WTC11 (cell line): ENCODE measurements at regions not wholly inside any gene's neighbourhood (a gene's known extent, or its start where the extent isn't known, plus 50 kb on each side); places are given as distances from the start of the nearest gene placed in this dataset.

ENCODE experiments used
- ATAC-seq: fragments of 200-7000 bp; cut with Tn5 transposase; 2 replicates; pipeline ENCODE4 v1.10.0; 2021; ENCODE audit warnings: mild to moderate bottlenecking, moderate library complexity
- CTCF ChIA-PET: fragments of 300-600 bp; sonication (Branson Sonifier 250); formaldehyde crosslinking; loops from one replicate; lab custom pipeline; 2021; ENCODE audit warnings: antibody characterized with exemption; lab: Charles Lee
- POLR2A ChIA-PET: fragments of 350-600 bp; sonication (Branson Sonifier 250); formaldehyde crosslinking; loops from one replicate; lab custom pipeline; 2021; ENCODE audit warnings: antibody characterized with exemption; lab: Charles Lee
- DNase-seq: peaks from one replicate; pipeline ENCODE4 v3.0.0; 2021; ENCODE audit warnings: low spot score
- H3K27ac Mint-ChIP-seq: 2 replicates; pipeline ENCODE4 v1.8.0; 2021; ENCODE audit warnings: mixed read lengths
- H3K27me3 Mint-ChIP-seq: 2 replicates; pipeline ENCODE4 v1.8.0; 2021; ENCODE audit warnings: low read depth, mild to moderate bottlenecking, moderate library complexity, mixed read lengths
- H3K36me3 Mint-ChIP-seq: 2 replicates; pipeline ENCODE4 v1.8.0; 2021; ENCODE audit warnings: mixed read lengths
- H3K4me1 Mint-ChIP-seq: 2 replicates; pipeline ENCODE4 v1.8.0; 2022; ENCODE audit warnings: mixed read lengths
- H3K4me3 Mint-ChIP-seq: 2 replicates; pipeline ENCODE4 v1.8.0; 2021; ENCODE audit warnings: mild to moderate bottlenecking, moderate library complexity, mixed read lengths
- H3K9me3 Mint-ChIP-seq: 2 replicates; pipeline ENCODE4 v1.8.0; 2021; ENCODE audit warnings: mixed read lengths
- AR ChIP-seq: fragments of 250-450 bp; sonication (Bioruptor Pico); IDR thresholded peaks from 2 replicates; pipeline ENCODE4 v1.9.0; 2021; ENCODE audit warnings: mild to moderate bottlenecking
- CDX4 ChIP-seq: fragments of 250-450 bp; sonication (Bioruptor Pico); IDR thresholded peaks from 2 replicates; pipeline ENCODE4 v1.9.0; 2021; ENCODE audit warnings: moderate library complexity, mild to moderate bottlenecking, inconsistent platforms, borderline replicate concordance
- CREB1 ChIP-seq: sonication (generic); formaldehyde crosslinking; IDR thresholded peaks from 2 replicates; pipeline ENCODE4 v1.8.0; 2023; ENCODE audit warnings: mild to moderate bottlenecking, missing genetic modification reagents
- E2F5 ChIP-seq: sonication (generic); formaldehyde crosslinking; IDR thresholded peaks from 2 replicates; pipeline ENCODE4 v1.8.1; 2022; ENCODE audit warnings: mild to moderate bottlenecking, moderate library complexity, missing genetic modification reagents
- ERG ChIP-seq: fragments of 250-450 bp; sonication (Bioruptor Pico); IDR thresholded peaks from 2 replicates; pipeline ENCODE4 v1.8.0; 2021; ENCODE audit warnings: mild to moderate bottlenecking
- FOXP4 ChIP-seq: sonication (generic); formaldehyde crosslinking; IDR thresholded peaks from 2 replicates; pipeline ENCODE4 v1.8.0; 2022; ENCODE audit warnings: mild to moderate bottlenecking, missing genetic modification reagents
- HMGA2 ChIP-seq: fragments of 250-450 bp; sonication (Bioruptor Pico); IDR thresholded peaks from 2 replicates; pipeline ENCODE4 v1.4.0; 2021; ENCODE audit warnings: mild to moderate bottlenecking, moderate library complexity
- IRF1 ChIP-seq: sonication (generic); formaldehyde crosslinking; IDR thresholded peaks from 2 replicates; pipeline ENCODE4 v1.8.0; 2023; ENCODE audit warnings: missing genetic modification reagents
- JAZF1 ChIP-seq: fragments of 250-450 bp; sonication (Bioruptor Pico); IDR thresholded peaks from 2 replicates; pipeline ENCODE4 v1.9.0; 2021; ENCODE audit warnings: moderate library complexity, mild to moderate bottlenecking, inconsistent platforms
- NFE2L1 ChIP-seq: sonication (generic); formaldehyde crosslinking; IDR thresholded peaks from 2 replicates; pipeline ENCODE4 v1.8.1; 2023; ENCODE audit warnings: missing genetic modification reagents
- SOX15 ChIP-seq: fragments of 250-450 bp; sonication (Bioruptor Pico); IDR thresholded peaks from 2 replicates; pipeline ENCODE4 v1.9.0; 2021; ENCODE audit warnings: mild to moderate bottlenecking
- TEAD1 ChIP-seq: sonication (generic); formaldehyde crosslinking; IDR thresholded peaks from 2 replicates; pipeline ENCODE4 v1.8.0; 2022; ENCODE audit warnings: mild to moderate bottlenecking, missing genetic modification reagents
- TEAD4 ChIP-seq: sonication (generic); formaldehyde crosslinking; IDR thresholded peaks from 2 replicates; pipeline ENCODE4 v1.8.0; 2022; ENCODE audit warnings: mild to moderate bottlenecking, missing genetic modification reagents
- ZBTB43 ChIP-seq: sonication (generic); formaldehyde crosslinking; IDR thresholded peaks from 2 replicates; pipeline ENCODE4 v1.8.1; 2023; ENCODE audit warnings: mild to moderate bottlenecking, missing genetic modification reagents
- ZNF138 ChIP-seq: sonication (generic); formaldehyde crosslinking; conservative IDR thresholded peaks from 2 replicates; pipeline ENCODE4 v1.8.1; 2022; ENCODE audit warnings: mild to moderate bottlenecking, moderate library complexity, missing genetic modification reagents
- ZNF232 ChIP-seq: sonication (generic); formaldehyde crosslinking; IDR thresholded peaks from 2 replicates; pipeline ENCODE4 v1.8.0; 2022; ENCODE audit warnings: mild to moderate bottlenecking, missing genetic modification reagents
- ZNF281 ChIP-seq: sonication (generic); formaldehyde crosslinking; IDR thresholded peaks from 2 replicates; pipeline ENCODE4 v1.8.0; 2023; ENCODE audit warnings: mild to moderate bottlenecking, missing genetic modification reagents
- ZNF396 ChIP-seq: fragments of 250-450 bp; sonication (Bioruptor Pico); IDR thresholded peaks from 2 replicates; pipeline ENCODE4 v1.8.0; 2021; ENCODE audit warnings: mild to moderate bottlenecking, moderate library complexity, borderline replicate concordance
- ZSCAN18 ChIP-seq: fragments of 250-450 bp; sonication (Bioruptor Pico); IDR thresholded peaks from 2 replicates; pipeline ENCODE4 v2.1.2; 2022; ENCODE audit warnings: mild to moderate bottlenecking, moderate library complexity

- H3K27me3 Mint-ChIP-seq = no peaks in the 10 kb centered on the region; the same call in 1 of the 2 replicates
- H3K27ac Mint-ChIP-seq = no peak overlapping the region
- no peaks in the 10 kb centered on the region for H3K36me3 Mint-ChIP-seq
- POLR2A ChIA-PET = interaction anchor here (0.6 to 1.2 kb wide), 2 partner anchors 9 to 19 kb away, joined by 4 to 6 read pairs; no protein-coding TSS in a partner anchor
- DNase-seq = no peak
- TF ChIP-seq NFE2L1 (CRISPR knock-in tag) (no peak), AR (CRISPR knock-in tag) (no peak), CDX4 (no peak), JAZF1 (CRISPR knock-in tag) (no peak), ZNF232 (no peak), ZNF396 (no peak), E2F5 (CRISPR knock-in tag) (no peak), ZBTB43 (CRISPR knock-in tag) (no peak), IRF1 (CRISPR knock-in tag) (no peak), HMGA2 (CRISPR knock-in tag) (no peak), FOXP4 (no peak), CREB1 (no peak), ZNF281 (CRISPR knock-in tag) (no peak)
- ATAC-seq = no peak
- no peak overlapping the region for H3K4me3 Mint-ChIP-seq
- H3K9me3 Mint-ChIP-seq = no peaks in the 10 kb centered on the region
- CTCF ChIA-PET = interaction anchor here (0.7 to 1.1 kb wide), 4 partner anchors 15 to 248 kb away, joined by 3 to 4 read pairs (median 3); no protein-coding TSS in a partner anchor
- peaks cover 15% of the 10 kb centered on the region for H3K4me1 Mint-ChIP-seq
Measured at GRCh38 chr13:44046428-44046827, 166.7 kb downstream of the LACC1 start.

GRCh38 chr13:44048326-44048725 lies 168.6 kb downstream of the LACC1 start:
- Mint-ChIP-seq H3K27ac (no peak overlapping the region), H3K4me3 (no peak overlapping the region), H3K27me3 (no peaks in the 10 kb centered on the region; the same call in 1 of the 2 replicates), H3K36me3 (no peaks in the 10 kb centered on the region), H3K4me1 (peaks cover 27% of the 10 kb centered on the region), H3K9me3 (no peaks in the 10 kb centered on the region)
- ATAC-seq (no peak), DNase-seq (no peak)
- POLR2A ChIA-PET = no interaction called here
- CTCF ChIA-PET = interaction anchor here (0.6 to 1.7 kb wide), 8 partner anchors 15 to 389 kb away, joined by 3 to 13 read pairs (median 4); no protein-coding TSS in a partner anchor
- TF ChIP-seq TEAD4 (CRISPR knock-in tag) (no peak), ERG (no peak), ZSCAN18 (no peak), IRF1 (CRISPR knock-in tag) (no peak), ZNF138 (CRISPR knock-in tag) (no peak), CDX4 (no peak), TEAD1 (CRISPR knock-in tag) (no peak), SOX15 (CRISPR knock-in tag) (no peak)
